ENCODE measurements at regions not wholly inside any gene's neighbourhood (a gene's known extent, or its start where the extent isn't known, plus 50 kb on each side); places are given as distances from the start of the nearest gene placed in this dataset.

GRCh38 chr2:143903172-143903856 lies 616.6 kb downstream of the ZEB2 start:
- no peak for TF ChIP-seq CTCF (IDR thresholded peaks at IDR 0.05)
- TF ChIP-seq EP300 (IDR thresholded peaks at IDR 0.05), result no peak
- no peak for TF ChIP-seq POLR2A (IDR thresholded peaks at IDR 0.05)
